CD4-positive, alpha-beta T cell (primary cell): ENCODE measurements at regions not wholly inside any gene's neighbourhood (a gene's known extent, or its start where the extent isn't known, plus 50 kb on each side); places are given as distances from the start of the nearest gene placed in this dataset.
"Not testable (repeated sequence)": the region's sequence is repeated elsewhere in the genome, so short reads cannot be mapped to it uniquely, and the experiment has no call there.

Experiments
- ATAC-seq: fragments of 200-7000 bp; cut with Tn5 transposase; one replicate; pipeline ENCODE4 v1.10.0; 2022; ENCODE audit warnings: mild to moderate bottlenecking; ENCODE audit not compliant: poor library complexity
- CTCF ChIA-PET: fragments of 350-600 bp; sonication (Branson Sonifier 250); formaldehyde crosslinking; loops from one replicate; lab custom pipeline; 2021; ENCODE audit warnings: antibody characterized with exemption, inconsistent platforms; lab: Charles Lee
- POLR2A ChIA-PET: fragments of 350-600 bp; sonication (Branson Sonifier 250); formaldehyde crosslinking; loops from one replicate; lab custom pipeline; 2021; ENCODE audit warnings: antibody characterized with exemption, inconsistent platforms; lab: Charles Lee
- DNase-seq, 14 experiments: peaks; one replicate each; pipeline ENCODE4 v3.0.0-alpha.2; 2013 to 2020; ENCODE audit warnings: mixed read lengths in 2 of 14
- H3K27ac ChIP-seq, 2 donors: one replicate each; pipeline versions ENCODE4 v1.5.1 to v1.7.0; 2013; ENCODE audit warnings: low read length in 2 of 2, low read depth in 1 of 2, mild to moderate bottlenecking in 1 of 2
- H3K27me3 ChIP-seq, 2 experiments: 1 replicate in 1 of 2; 2 replicates in 1 of 2; pipeline versions ENCODE4 v1.6.1 to v1.7.0; 2013; ENCODE audit warnings: low read length in 2 of 2, control low read depth in 1 of 2, mild to moderate bottlenecking in 1 of 2, moderate library complexity in 1 of 2; ENCODE audit not compliant: insufficient read depth in 2 of 2, control insufficient read depth in 1 of 2
- H3K36me3 ChIP-seq: one replicate; pipeline ENCODE4 v1.6.1; 2013; ENCODE audit warnings: low read length, control low read depth; ENCODE audit not compliant: insufficient read depth
- H3K4me1 ChIP-seq: one replicate; pipeline ENCODE4 v1.6.1; 2013; ENCODE audit warnings: low read length, control low read depth; ENCODE audit not compliant: insufficient read depth
- H3K4me3 ChIP-seq: one replicate; pipeline ENCODE4 v1.5.1; 2013; ENCODE audit warnings: mild to moderate bottlenecking, low read length, moderate library complexity
- H3K9me3 ChIP-seq, 2 experiments: 1 replicate in 1 of 2; 2 replicates in 1 of 2; pipeline versions ENCODE4 v1.6.1 to v1.7.0; 2013; ENCODE audit warnings: low read length in 2 of 2, mild to moderate bottlenecking in 2 of 2, control low read depth in 1 of 2, moderate library complexity in 1 of 2; ENCODE audit not compliant: control insufficient read depth in 1 of 2, insufficient read depth in 1 of 2
- H3K27ac Mint-ChIP-seq: one replicate; pipeline ENCODE4 v1.8.0; 2020; ENCODE audit warnings: mixed read lengths
- H3K27me3 Mint-ChIP-seq: one replicate; pipeline ENCODE4 v1.8.0; 2021; ENCODE audit warnings: mixed read lengths
- H3K36me3 Mint-ChIP-seq: one replicate; pipeline ENCODE4 v1.8.0; 2021; ENCODE audit warnings: low read depth, mixed read lengths
- H3K4me1 Mint-ChIP-seq: one replicate; pipeline ENCODE4 v1.8.0; 2021; ENCODE audit warnings: low read depth, mixed read lengths
- H3K4me3 Mint-ChIP-seq: one replicate; pipeline ENCODE4 v1.8.0; 2020; ENCODE audit warnings: mild to moderate bottlenecking, mixed read lengths
- H3K9me3 Mint-ChIP-seq: one replicate; pipeline ENCODE4 v1.8.0; 2020; ENCODE audit warnings: mixed read lengths
- intact Hi-C, 2 experiments: fragments of 100-400 bp; cut with DNase I in 1 of 2; cut with micrococcal nuclease in 1 of 2; formaldehyde crosslinking; loops; one replicate each; pipeline versions ENCODE4 v1.15.1 to v1.9.0; 2023 to 2025; cut with DNase I, micrococcal nuclease
- TF ChIP-seq, protein P1 (sequence below): fragments of 200-600 bp; IDR thresholded peaks from one replicate; pipeline ENCODE4 v1.8.0; 2022; ENCODE audit warnings: antibody characterized with exemption, mild to moderate bottlenecking

DNA sequence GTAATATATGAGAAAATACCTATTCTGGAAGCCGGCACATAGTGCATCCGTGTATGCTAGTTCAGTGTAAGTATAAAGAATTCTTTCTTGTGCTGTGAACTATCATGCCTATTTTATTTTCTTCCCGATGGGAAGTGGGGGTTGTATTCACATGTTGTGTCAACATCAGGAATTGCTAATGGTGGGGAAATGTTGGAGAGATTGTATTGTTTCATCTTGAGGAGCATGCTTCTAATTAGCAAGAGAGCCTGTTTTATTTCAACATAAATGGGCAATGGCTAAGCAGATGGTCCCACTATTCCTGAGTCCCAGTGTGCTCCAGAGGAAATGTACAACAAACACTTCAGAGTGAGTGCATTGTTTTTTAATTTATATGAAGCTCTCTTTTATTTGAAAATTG, 485.2 kb downstream of the PLPP3 start:
- H3K36me3 Mint-ChIP-seq, result no peaks in the 10 kb centered on the region
- TF ChIP-seq, protein P1, sequence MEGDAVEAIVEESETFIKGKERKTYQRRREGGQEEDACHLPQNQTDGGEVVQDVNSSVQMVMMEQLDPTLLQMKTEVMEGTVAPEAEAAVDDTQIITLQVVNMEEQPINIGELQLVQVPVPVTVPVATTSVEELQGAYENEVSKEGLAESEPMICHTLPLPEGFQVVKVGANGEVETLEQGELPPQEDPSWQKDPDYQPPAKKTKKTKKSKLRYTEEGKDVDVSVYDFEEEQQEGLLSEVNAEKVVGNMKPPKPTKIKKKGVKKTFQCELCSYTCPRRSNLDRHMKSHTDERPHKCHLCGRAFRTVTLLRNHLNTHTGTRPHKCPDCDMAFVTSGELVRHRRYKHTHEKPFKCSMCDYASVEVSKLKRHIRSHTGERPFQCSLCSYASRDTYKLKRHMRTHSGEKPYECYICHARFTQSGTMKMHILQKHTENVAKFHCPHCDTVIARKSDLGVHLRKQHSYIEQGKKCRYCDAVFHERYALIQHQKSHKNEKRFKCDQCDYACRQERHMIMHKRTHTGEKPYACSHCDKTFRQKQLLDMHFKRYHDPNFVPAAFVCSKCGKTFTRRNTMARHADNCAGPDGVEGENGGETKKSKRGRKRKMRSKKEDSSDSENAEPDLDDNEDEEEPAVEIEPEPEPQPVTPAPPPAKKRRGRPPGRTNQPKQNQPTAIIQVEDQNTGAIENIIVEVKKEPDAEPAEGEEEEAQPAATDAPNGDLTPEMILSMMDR, result no peak
- DNase-seq, result no peak
- no peak overlapping the region for H3K4me3 ChIP-seq
- intact Hi-C loops, result no loop called here
- ATAC-seq, result no peak
- no peaks in the 10 kb centered on the region for H3K27me3 Mint-ChIP-seq
- H3K27ac Mint-ChIP-seq, result no peak overlapping the region
- H3K4me3 Mint-ChIP-seq, result no peak overlapping the region
- H3K4me1 Mint-ChIP-seq, result no peaks in the 10 kb centered on the region
- H3K9me3 Mint-ChIP-seq, result peaks cover under 1% of the 10 kb centered on the region
- H3K27ac ChIP-seq, result no peak overlapping the region
- peaks cover 0 to 2% of the 10 kb centered on the region in 2 experiments for H3K9me3 ChIP-seq
- H3K4me1 ChIP-seq, result no peaks in the 10 kb centered on the region
- CTCF ChIA-PET, result no interaction called here
- no peaks in the 10 kb centered on the region for H3K36me3 ChIP-seq
- POLR2A ChIA-PET, result no interaction called here
- H3K27me3 ChIP-seq, result no peaks in the 10 kb centered on the region

DNA sequence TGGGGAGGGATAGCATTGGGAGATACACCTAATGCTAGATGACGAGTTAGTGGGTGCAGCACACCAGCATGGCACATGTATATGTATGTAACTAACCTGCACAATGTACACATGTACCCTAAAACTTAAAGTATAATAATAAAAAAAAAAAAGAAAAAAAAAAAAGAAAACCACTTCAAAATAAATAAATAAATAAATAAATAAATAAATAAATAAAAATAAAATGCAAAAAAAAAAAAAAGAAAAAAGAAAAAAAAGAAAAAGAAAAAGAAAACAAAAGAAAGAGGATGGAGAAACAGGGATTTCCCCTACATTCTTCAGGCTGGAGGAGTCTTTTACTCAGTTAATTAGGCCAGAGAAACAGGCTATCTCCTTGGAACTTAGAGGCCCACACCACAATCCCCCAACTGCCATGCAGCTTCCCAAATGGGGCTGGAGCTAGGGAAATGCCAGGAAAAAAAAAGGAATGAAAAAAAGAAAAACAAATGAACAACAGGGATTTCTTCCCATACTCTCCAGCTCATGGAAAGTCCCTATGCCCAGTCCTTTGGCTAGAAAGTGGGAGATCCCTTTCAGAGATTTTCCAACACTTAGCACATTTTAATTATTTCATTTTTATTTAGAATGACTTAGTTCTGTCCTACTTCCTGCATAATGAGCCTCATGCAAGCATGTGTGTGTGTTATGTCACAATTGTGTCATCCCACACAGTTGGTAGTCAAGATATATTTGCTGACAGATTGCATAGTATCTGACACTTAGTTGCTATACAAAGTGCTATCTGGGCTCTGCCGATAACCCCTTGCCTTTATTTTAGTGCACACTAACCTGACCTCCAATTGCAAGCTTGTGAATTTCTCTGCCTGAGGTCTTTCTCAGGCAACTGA, 486.4 kb downstream of the PLPP3 start:
- ChIA-PET CTCF (no interaction called here), POLR2A (no interaction called here)
- ATAC-seq (no peak), DNase-seq (no peak)
- no peaks in the 10 kb centered on the region for H3K4me1 ChIP-seq
- H3K27me3 ChIP-seq, result no peaks in the 10 kb centered on the region
- intact Hi-C loops, result no loop called here
- no peak overlapping the region for H3K27ac ChIP-seq
- H3K4me3 ChIP-seq, result no peak overlapping the region
- no peak overlapping the region for H3K27ac Mint-ChIP-seq
- no peaks in the 10 kb centered on the region for H3K36me3 Mint-ChIP-seq
- no peaks in the 10 kb centered on the region for H3K27me3 Mint-ChIP-seq
- H3K36me3 ChIP-seq, result no peaks in the 10 kb centered on the region
- H3K4me1 Mint-ChIP-seq, result no peaks in the 10 kb centered on the region
- H3K9me3 ChIP-seq, result peaks cover 0 to 5% of the 10 kb centered on the region in 2 experiments
- peaks cover 5% of the 10 kb centered on the region for H3K9me3 Mint-ChIP-seq
- TF ChIP-seq, protein P1, result no peak
- H3K4me3 Mint-ChIP-seq, result no peak overlapping the region

DNA sequence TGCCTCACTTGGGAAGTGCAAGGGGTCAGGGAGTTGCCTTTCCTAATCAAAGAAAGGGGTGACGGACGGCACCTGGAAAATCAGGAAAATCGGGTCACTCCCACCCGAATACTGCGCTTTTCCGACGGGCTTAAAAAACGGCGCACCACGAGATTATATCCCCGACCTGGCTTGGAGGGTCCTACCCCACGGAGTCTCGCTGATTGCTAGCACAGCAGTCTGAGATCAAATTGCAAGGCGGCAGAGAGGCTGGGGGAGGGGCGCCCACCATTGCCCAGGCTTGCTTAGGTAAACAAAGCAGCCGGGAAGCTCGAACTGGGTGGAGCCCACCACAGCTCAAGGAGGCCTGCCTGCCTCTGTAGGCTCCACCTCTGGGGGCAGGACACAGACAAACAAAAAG, 489.5 kb downstream of the PLPP3 start:
- H3K27me3 Mint-ChIP-seq, H3K4me1 ChIP-seq, H3K4me1 Mint-ChIP-seq, H3K9me3 Mint-ChIP-seq, H3K27ac ChIP-seq, H3K36me3 ChIP-seq, DNase-seq, H3K9me3 ChIP-seq, ATAC-seq, H3K4me3 Mint-ChIP-seq, POLR2A ChIA-PET, intact Hi-C loops, H3K27me3 ChIP-seq, H3K4me3 ChIP-seq, H3K27ac Mint-ChIP-seq, CTCF ChIA-PET, H3K36me3 Mint-ChIP-seq: not testable (repeated sequence)

DNA sequence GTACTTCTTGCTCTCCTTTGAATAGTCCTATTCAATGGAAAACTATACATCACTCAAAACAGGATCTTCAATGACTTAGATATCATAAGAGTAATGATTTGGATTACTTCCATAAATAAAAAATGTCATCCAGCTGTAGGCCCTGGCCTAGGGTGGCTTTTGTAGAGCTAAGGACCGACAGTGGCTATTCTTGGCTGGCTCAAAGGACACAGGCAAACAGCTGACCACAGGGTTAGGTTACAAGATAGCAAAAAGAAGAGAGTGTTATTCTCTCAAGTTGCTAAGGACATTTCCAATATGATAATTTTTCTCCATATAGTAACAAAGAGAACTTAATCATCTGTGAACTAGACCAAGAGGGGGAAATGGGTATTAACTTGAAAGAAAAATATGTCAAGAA, 495.1 kb downstream of the PLPP3 start:
- H3K36me3 Mint-ChIP-seq, result no peaks in the 10 kb centered on the region
- intact Hi-C loops, result no loop called here
- TF ChIP-seq, protein P1, result no peak
- ChIA-PET POLR2A (no interaction called here), CTCF (no interaction called here)
- H3K9me3 Mint-ChIP-seq, result peaks cover 5% of the 10 kb centered on the region
- no peak overlapping the region for H3K27ac Mint-ChIP-seq
- H3K4me1 Mint-ChIP-seq, result no peaks in the 10 kb centered on the region
- H3K27me3 Mint-ChIP-seq, result no peaks in the 10 kb centered on the region
- Histone ChIP-seq H3K27me3 (no peaks in the 10 kb centered on the region), H3K4me3 (no peak overlapping the region), H3K4me1 (no peaks in the 10 kb centered on the region), H3K36me3 (no peaks in the 10 kb centered on the region), H3K27ac (no peak overlapping the region), H3K9me3 (peaks cover 0 to 4% of the 10 kb centered on the region in 2 experiments)
- DNase-seq (no peak), ATAC-seq (no peak)
- H3K4me3 Mint-ChIP-seq, result no peak overlapping the region
